T-cell (primary cell): ENCODE measurements at regions not wholly inside any gene's neighbourhood (a gene's known extent, or its start where the extent isn't known, plus 50 kb on each side); places are given as distances from the start of the nearest gene placed in this dataset.

Experiments
- ATAC-seq, 4 experiments: fragments of 200-7000 bp in 3 of 4; fragments of 150-1000 bp in 1 of 4; cut with Tn5 transposase; replicated peaks in 1 of 4; 1 replicate in 3 of 4; 2 replicates in 1 of 4; pipeline ENCODE4 v1.10.0; 2021; ENCODE audit warnings: moderate library complexity in 3 of 4, mild to moderate bottlenecking in 2 of 4, moderate number of reproducible peaks in 1 of 4
- CTCF ChIA-PET, 2 donors: fragments of 300-600 bp; sonication (Branson Sonifier 250); formaldehyde crosslinking; loops; one replicate each; lab custom pipeline; 2022; ENCODE audit warnings: antibody characterized with exemption in 2 of 2; lab: Charles Lee
- POLR2A ChIA-PET, 2 donors: fragments of 300-600 bp; sonication (Branson Sonifier 250); formaldehyde crosslinking; loops; one replicate each; lab custom pipeline; 2022; ENCODE audit warnings: antibody characterized with exemption in 2 of 2; lab: Charles Lee
- DNase-seq, 35 experiments: peaks; one replicate each; pipeline versions ENCODE4 v3.0.0 to v3.0.0-alpha.2; 2013 to 2023
- H3K27ac ChIP-seq: one replicate; pipeline ENCODE4 v1.5.1; 2013; ENCODE audit warnings: low read length
- H3K27me3 ChIP-seq, 2 experiments: replicated peaks in 1 of 2; 1 replicate in 1 of 2; 2 replicates in 1 of 2; pipeline versions ENCODE4 v1.6.1 to v1.7.0; 2013; ENCODE audit warnings: low read length in 1 of 2, mixed read lengths in 1 of 2; ENCODE audit not compliant: control insufficient read depth in 2 of 2, insufficient read depth in 2 of 2; ENCODE audit errors: extremely low read depth in 1 of 2
- H3K36me3 ChIP-seq, 2 donors: 1 replicate in 1 of 2; 2 replicates in 1 of 2; pipeline versions ENCODE4 v1.6.1 to v1.7.0; 2013; ENCODE audit warnings: low read length in 1 of 2; ENCODE audit not compliant: control insufficient read depth in 2 of 2, insufficient read depth in 1 of 2; ENCODE audit errors: extremely low read depth in 1 of 2
- H3K4me1 ChIP-seq, 2 experiments: 1 replicate in 1 of 2; 2 replicates in 1 of 2; pipeline versions ENCODE4 v1.6.1 to v1.7.0; 2013; ENCODE audit warnings: low read length in 2 of 2, mixed read lengths in 1 of 2; ENCODE audit not compliant: insufficient read depth in 2 of 2, control insufficient read depth in 1 of 2; ENCODE audit errors: extremely low read depth in 1 of 2
- H3K4me3 ChIP-seq, 2 donors: 1 replicate in 1 of 2; 2 replicates in 1 of 2; pipeline versions ENCODE4 v1.5.1 to v1.7.0; 2013; ENCODE audit warnings: mild to moderate bottlenecking in 2 of 2, low read length in 1 of 2, moderate library complexity in 1 of 2; ENCODE audit not compliant: control insufficient read depth in 1 of 2; ENCODE audit errors: extremely low read depth in 1 of 2
- H3K9me3 ChIP-seq: 2 replicates; pipeline ENCODE4 v1.7.0; 2013
- H3K27ac Mint-ChIP-seq, 2 donors: one replicate each; pipeline ENCODE4 v1.8.0; 2020 to 2021; ENCODE audit warnings: mild to moderate bottlenecking in 2 of 2, mixed read lengths in 2 of 2
- H3K27me3 Mint-ChIP-seq, 2 donors: one replicate each; pipeline ENCODE4 v1.8.0; 2021 to 2022; ENCODE audit warnings: mixed read lengths in 2 of 2
- H3K36me3 Mint-ChIP-seq: one replicate; pipeline ENCODE4 v1.8.0; 2021; ENCODE audit warnings: mixed read lengths
- H3K4me1 Mint-ChIP-seq, 3 donors: one replicate each; pipeline ENCODE4 v1.8.0; 2020 to 2022; ENCODE audit warnings: mixed read lengths in 3 of 3, mild to moderate bottlenecking in 1 of 3
- H3K4me3 Mint-ChIP-seq, 3 donors: one replicate each; pipeline ENCODE4 v1.8.0; 2020 to 2022; ENCODE audit warnings: mild to moderate bottlenecking in 3 of 3, mixed read lengths in 3 of 3, moderate library complexity in 3 of 3
- H3K9me3 Mint-ChIP-seq, 3 donors: one replicate each; pipeline ENCODE4 v1.8.0; 2020 to 2022; ENCODE audit warnings: mixed read lengths in 3 of 3
- WGBS: methylation state at CpG from one replicate; pipeline ENCODE4 v1.1.5; 2013; ENCODE audit warnings: missing lambda C conversion rate; ENCODE audit not compliant: insufficient coverage; 5-methylcytosine and 5-hydroxymethylcytosine counted together

- Histone ChIP-seq H3K27ac (no peak overlapping the region), H3K4me3 (no peak overlapping the region), H3K36me3 (no peaks in the 10 kb centered on the region), H3K27me3 (peaks cover 0 to 8% of the 10 kb centered on the region in 2 experiments), H3K4me1 (no peaks in the 10 kb centered on the region), H3K9me3 (no peaks in the 10 kb centered on the region)
- H3K36me3 Mint-ChIP-seq = no peaks in the 10 kb centered on the region
- CTCF ChIA-PET = no interaction called here
- peaks cover 11% of the 10 kb centered on the region in 2 donors for H3K27me3 Mint-ChIP-seq
- POLR2A ChIA-PET = no interaction called here
- H3K9me3 Mint-ChIP-seq = no peaks in the 10 kb centered on the region
- no peak overlapping the region for H3K4me3 Mint-ChIP-seq
- no peak overlapping the region for H3K27ac Mint-ChIP-seq
- DNase-seq = no peak
- no peaks in the 10 kb centered on the region for H3K4me1 Mint-ChIP-seq
- WGBS = 60% methylated on average over 1 of the region's 1 CpG
- ATAC-seq = no peak
These were observed 92.9 kb upstream of the ISX start for GRCh38 chr22:34973016-34973415.

- Histone ChIP-seq H3K4me1 (no peaks in the 10 kb centered on the region), H3K4me3 (no peak overlapping the region), H3K36me3 (no peaks in the 10 kb centered on the region), H3K27me3 (peaks cover 0 to 8% of the 10 kb centered on the region in 2 experiments), H3K9me3 (no peaks in the 10 kb centered on the region), H3K27ac (no peak overlapping the region)
- H3K36me3 Mint-ChIP-seq = no peaks in the 10 kb centered on the region
- ChIA-PET POLR2A (no interaction called here), CTCF (no interaction called here)
- no peaks in the 10 kb centered on the region for H3K4me1 Mint-ChIP-seq
- no peak for ATAC-seq
- DNase-seq = no peak
- no peaks in the 10 kb centered on the region for H3K9me3 Mint-ChIP-seq
- no peak overlapping the region for H3K27ac Mint-ChIP-seq
- no CpG with 5 or more reads among the region's 2 CpGs for WGBS
- peaks cover 6 to 12% of the 10 kb centered on the region in 2 donors for H3K27me3 Mint-ChIP-seq
- no peak overlapping the region for H3K4me3 Mint-ChIP-seq
These were observed 92.0 kb upstream of the ISX start for GRCh38 chr22:34973926-34974325.

- H3K27me3 ChIP-seq = peaks cover 0 to 8% of the 10 kb centered on the region in 2 experiments
- no peaks in the 10 kb centered on the region for H3K9me3 ChIP-seq
- H3K4me1 ChIP-seq = no peaks in the 10 kb centered on the region
- Mint-ChIP-seq H3K4me3 (no peak overlapping the region), H3K36me3 (no peaks in the 10 kb centered on the region), H3K27me3 (peaks cover 4 to 12% of the 10 kb centered on the region in 2 donors), H3K4me1 (no peaks in the 10 kb centered on the region), H3K9me3 (no peaks in the 10 kb centered on the region), H3K27ac (no peak overlapping the region)
- WGBS = 40% methylated on average over 1 of the region's 1 CpG
- no peak overlapping the region for H3K4me3 ChIP-seq
- H3K36me3 ChIP-seq = no peaks in the 10 kb centered on the region
- no peak for ATAC-seq
- ChIA-PET POLR2A (no interaction called here), CTCF (no interaction called here)
- no peak overlapping the region for H3K27ac ChIP-seq
- DNase-seq = no peak
These were observed 90.2 kb upstream of the ISX start for GRCh38 chr22:34975721-34976120.

- 60% methylated on average over 1 of the region's 4 CpGs for WGBS
- Histone ChIP-seq H3K4me1 (no peaks in the 10 kb centered on the region), H3K27ac (no peak overlapping the region), H3K27me3 (peaks cover 0 to 4% of the 10 kb centered on the region in 2 experiments), H3K4me3 (no peak overlapping the region), H3K9me3 (no peaks in the 10 kb centered on the region), H3K36me3 (no peaks in the 10 kb centered on the region)
- DNase-seq (no peak), ATAC-seq (no peak)
- Mint-ChIP-seq H3K36me3 (no peaks in the 10 kb centered on the region), H3K27me3 (peaks cover 7 to 16% of the 10 kb centered on the region in 2 donors), H3K9me3 (no peaks in the 10 kb centered on the region), H3K4me3 (no peak overlapping the region), H3K27ac (no peak overlapping the region), H3K4me1 (no peaks in the 10 kb centered on the region)
- POLR2A ChIA-PET = no interaction called here
- CTCF ChIA-PET = no interaction called here
These were observed 89.5 kb upstream of the ISX start for GRCh38 chr22:34976474-34976873.

GRCh38 chr22:34976886-34977285 is 89.1 kb upstream of the ISX start:
- H3K36me3 Mint-ChIP-seq = no peaks in the 10 kb centered on the region
- H3K4me3 Mint-ChIP-seq = no peak overlapping the region
- peaks cover 0 to 4% of the 10 kb centered on the region in 2 experiments for H3K27me3 ChIP-seq
- H3K27me3 Mint-ChIP-seq = peaks cover 9 to 15% of the 10 kb centered on the region in 2 donors
- CTCF ChIA-PET = no interaction called here
- ATAC-seq (no peak), DNase-seq (no peak)
- H3K4me1 Mint-ChIP-seq = no peaks in the 10 kb centered on the region
- H3K4me3 ChIP-seq = no peak overlapping the region
- no peaks in the 10 kb centered on the region for H3K4me1 ChIP-seq
- no peaks in the 10 kb centered on the region for H3K36me3 ChIP-seq
- no peak overlapping the region for H3K27ac Mint-ChIP-seq
- POLR2A ChIA-PET = no interaction called here
- no peaks in the 10 kb centered on the region for H3K9me3 Mint-ChIP-seq
- WGBS = no CpG with 5 or more reads among the region's 2 CpGs
- no peak overlapping the region for H3K27ac ChIP-seq
- H3K9me3 ChIP-seq = no peaks in the 10 kb centered on the region

- Mint-ChIP-seq H3K36me3 (no peaks in the 10 kb centered on the region), H3K9me3 (peaks cover 8 to 26% (median 22%) of the 10 kb centered on the region in 3 donors), H3K4me1 (no peaks in the 10 kb centered on the region), H3K27ac (no peak overlapping the region), H3K27me3 (peaks cover 8 to 12% of the 10 kb centered on the region in 2 donors), H3K4me3 (no peak overlapping the region)
- Histone ChIP-seq H3K27me3 (no peaks in the 10 kb centered on the region), H3K4me1 (no peaks in the 10 kb centered on the region), H3K4me3 (no peak overlapping the region), H3K27ac (no peak overlapping the region), H3K9me3 (no peaks in the 10 kb centered on the region), H3K36me3 (no peaks in the 10 kb centered on the region)
- ATAC-seq = no peak
- CTCF ChIA-PET = no interaction called here
- no CpG with 5 or more reads among the region's 1 CpG for WGBS
- no peak for DNase-seq
- POLR2A ChIA-PET = no interaction called here
These were observed 79.4 kb upstream of the ISX start for GRCh38 chr22:34986523-34986922.

- CTCF ChIA-PET = no interaction called here
- Histone ChIP-seq H3K27ac (no peak overlapping the region), H3K9me3 (no peaks in the 10 kb centered on the region), H3K27me3 (no peaks in the 10 kb centered on the region), H3K4me1 (no peaks in the 10 kb centered on the region), H3K4me3 (no peak overlapping the region), H3K36me3 (no peaks in the 10 kb centered on the region)
- Mint-ChIP-seq H3K4me3 (no peak overlapping the region), H3K9me3 (peaks cover 3 to 8% (median 5%) of the 10 kb centered on the region in 3 donors), H3K36me3 (no peaks in the 10 kb centered on the region), H3K27ac (no peak overlapping the region), H3K27me3 (peaks cover 3 to 17% of the 10 kb centered on the region in 2 donors), H3K4me1 (no peaks in the 10 kb centered on the region)
- no peak for ATAC-seq
- POLR2A ChIA-PET = no interaction called here
- WGBS = 50% methylated on average over 2 of the region's 5 CpGs
- DNase-seq = no peak
These were observed 73.3 kb upstream of the ISX start for GRCh38 chr22:34992672-34993071.
